NCI-H146 (cell line): ENCODE measurements at regions not wholly inside any gene's neighbourhood (a gene's known extent, or its start where the extent isn't known, plus 50 kb on each side); places are given as distances from the start of the nearest gene placed in this dataset.

Source experiments
- DNase-seq: peaks from one replicate; lab custom pipeline; 2025; lab: John Stamatoyannopoulos, UW

DNA sequence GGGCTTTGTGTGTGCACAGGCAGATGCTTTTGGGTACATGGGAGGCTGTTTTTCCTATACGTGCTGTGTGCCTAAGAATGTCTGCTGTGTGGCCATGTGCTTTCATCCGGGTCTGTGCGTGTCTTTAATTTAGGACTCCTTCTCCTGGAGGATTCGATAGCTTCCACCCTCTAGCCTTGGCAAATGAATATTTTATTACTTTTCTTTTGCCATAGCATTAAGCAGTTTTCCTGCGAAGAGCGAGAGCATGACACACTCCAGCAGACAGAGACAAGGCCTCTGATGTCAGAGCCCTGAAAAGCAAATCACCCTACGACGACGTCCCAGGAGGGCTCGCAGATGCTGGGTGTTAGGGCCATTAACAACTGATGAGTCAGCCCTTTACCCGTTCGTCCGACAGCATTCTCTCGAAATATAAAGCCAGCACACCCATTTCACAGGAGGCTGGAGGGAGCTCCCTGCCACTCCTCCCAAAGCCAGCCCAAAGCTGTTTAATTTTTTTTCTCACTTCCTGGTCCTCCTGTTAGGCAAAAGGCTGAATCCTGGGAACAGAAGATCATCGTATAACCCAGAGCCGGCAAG is 311.3 kb upstream of the ZMIZ1 start:
- DNase-seq, result no peak

DNA sequence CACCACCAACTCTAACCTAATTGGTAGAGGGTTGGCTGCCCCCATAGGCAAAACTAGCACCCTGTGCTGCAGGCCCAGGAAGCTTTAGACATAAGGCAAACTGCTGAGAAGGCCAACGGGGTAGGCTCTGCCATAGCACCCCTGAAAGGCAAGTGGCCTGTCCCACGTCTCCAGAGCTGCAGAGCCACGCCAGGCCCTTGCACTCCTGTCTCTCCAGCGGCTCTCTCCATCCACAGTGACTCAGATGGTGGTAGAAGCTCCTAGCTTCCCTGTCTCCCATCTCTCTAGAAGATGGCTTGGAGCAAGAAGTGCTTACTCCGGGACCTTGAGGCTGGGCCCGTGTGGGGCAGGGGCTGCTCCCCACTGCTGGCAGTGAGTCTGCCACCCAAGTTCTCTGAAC is 310.6 kb upstream of the ZMIZ1 start:
- no peak for DNase-seq

DNA sequence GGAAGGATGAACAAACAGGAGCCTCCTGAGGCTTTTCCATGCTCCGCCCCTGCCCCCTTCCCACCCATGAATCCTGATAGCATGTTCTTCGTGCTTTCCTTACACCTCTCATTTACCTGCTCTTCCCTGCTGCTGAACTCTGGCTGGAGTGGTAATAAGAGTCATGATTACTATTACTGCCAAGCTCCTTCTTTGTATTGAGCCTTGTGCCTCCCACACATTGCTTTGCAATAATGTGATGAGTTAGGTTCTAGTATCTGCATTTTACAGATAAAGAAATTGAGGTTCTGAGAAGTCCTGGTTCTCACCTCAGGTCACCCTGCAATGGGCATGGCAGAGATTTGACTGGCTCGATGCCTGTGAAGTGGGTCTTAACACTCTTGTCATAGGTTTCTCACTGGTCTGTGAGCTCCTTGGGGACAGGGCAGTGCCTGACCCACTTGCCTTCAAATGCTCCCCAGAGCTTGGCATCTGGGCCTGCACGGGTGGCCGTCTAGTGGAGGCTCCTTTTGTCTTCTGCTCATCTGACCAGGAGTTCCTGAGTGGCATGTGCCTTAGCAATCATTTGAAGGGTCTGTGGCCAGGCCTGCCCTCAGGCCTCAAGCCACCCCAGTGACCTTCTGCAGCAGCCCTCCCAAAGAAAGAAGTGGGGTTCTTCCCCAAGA is 309.2 kb upstream of the ZMIZ1 start:
- DNase-seq, result no peak

DNA sequence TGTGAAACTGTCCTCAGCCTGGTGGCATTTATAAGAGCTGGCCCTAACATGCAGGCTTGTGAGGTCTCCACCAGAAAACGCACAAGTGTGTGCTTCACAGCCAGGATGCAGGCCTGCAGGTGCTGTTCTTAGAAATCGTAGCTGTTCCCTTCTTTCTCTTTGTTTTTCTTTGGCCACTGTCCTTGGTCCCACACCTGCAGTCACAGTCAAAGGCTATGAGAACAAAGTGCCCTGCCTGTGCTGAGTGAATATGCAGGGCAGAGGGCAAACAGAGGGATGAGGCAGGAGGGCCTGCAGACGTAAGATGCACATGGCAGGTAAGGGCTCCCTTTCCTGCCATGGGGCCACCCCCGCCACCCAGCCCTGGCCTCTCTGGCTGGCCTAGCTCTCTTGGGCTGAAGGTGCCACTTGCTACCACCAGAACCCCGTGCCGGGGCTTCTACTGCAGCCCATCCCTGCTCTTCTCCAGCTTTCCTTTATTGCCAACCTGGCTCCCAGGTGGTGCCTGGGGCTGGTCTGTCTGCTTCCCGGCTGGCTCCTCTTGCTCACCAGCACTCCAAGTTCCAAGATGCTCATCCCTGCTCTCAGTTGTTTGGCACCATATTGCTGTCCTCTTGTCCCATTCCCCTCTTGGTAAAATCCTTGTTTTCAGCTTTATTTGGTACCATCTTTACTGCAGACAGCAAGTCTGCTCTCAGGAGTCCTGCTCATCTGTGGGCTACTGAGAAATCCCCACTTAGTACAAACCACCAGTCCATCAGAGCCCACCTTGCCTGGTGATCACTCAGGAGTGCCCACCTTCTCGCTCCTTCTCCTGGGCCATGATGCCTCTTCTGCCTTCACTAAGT is 308.1 kb upstream of the ZMIZ1 start:
- no peak for DNase-seq

DNA sequence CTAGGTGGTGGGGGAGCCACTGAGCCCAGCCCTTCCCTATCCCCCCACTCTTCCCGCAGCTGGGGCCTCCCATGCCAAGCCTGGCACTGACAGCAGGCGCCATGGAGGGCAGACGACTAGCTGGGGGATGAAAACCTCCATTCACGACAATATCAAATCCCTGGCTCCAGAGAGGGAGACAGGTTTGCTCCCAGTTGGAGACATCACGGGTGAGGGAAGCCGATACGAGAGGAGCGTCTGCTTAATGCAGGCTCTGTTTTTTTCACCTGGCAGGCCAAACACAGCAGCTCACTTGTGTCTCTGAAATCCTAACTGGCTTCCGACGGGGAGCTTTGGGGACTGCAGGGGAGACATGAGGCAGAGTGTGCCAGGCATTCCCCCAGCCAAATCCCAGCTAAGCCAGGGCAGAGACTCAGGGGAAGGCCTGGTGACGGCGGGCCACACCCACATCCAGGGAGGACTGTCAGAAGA is 307.4 kb upstream of the ZMIZ1 start:
- no peak for DNase-seq

DNA sequence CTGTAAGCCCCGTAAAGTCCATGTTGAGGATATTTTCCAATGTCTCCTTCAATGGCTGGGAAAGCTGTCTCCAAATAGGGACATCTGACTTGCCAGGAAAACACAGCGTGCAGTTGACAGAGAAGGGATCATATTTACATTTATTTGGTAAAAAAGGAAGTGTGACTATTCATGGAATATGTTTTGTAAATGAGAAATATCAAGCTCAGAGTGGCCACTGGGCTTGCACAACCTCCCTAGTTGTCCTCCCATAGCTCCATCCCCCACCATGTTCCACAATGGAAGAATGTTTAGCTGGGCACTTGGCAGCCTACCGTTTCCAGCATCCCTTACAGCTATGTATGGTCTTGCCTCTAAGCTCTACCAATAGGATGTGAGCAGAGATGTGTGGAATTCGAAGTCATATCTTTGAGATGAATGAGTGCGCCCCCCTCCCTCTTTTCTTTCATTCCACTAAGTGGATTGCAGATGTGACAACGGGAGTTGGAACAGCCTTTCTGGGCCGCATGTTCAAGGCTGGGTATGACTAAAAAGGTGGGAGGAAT is 306.6 kb upstream of the ZMIZ1 start:
- DNase-seq, result no peak

DNA sequence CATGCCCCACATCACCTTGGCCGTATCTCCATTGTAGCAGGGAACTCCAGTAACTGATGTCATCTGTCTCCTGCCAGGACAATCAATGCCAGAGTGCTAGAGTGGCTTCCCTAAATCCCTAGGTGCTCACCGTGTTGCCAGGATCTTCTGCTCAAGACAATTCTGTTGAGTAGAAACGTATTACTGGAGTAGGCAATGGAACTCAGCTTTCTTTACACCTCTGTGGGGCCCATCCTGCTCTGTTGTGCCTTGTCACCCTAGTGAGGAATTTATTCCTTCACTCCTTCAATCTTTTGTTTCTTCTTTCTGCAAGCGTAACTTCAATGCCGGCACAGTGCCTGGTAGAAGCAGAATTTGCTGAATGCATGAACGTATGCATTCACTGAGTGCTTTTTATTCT is 305.5 kb upstream of the ZMIZ1 start:
- DNase-seq, result no peak

DNA sequence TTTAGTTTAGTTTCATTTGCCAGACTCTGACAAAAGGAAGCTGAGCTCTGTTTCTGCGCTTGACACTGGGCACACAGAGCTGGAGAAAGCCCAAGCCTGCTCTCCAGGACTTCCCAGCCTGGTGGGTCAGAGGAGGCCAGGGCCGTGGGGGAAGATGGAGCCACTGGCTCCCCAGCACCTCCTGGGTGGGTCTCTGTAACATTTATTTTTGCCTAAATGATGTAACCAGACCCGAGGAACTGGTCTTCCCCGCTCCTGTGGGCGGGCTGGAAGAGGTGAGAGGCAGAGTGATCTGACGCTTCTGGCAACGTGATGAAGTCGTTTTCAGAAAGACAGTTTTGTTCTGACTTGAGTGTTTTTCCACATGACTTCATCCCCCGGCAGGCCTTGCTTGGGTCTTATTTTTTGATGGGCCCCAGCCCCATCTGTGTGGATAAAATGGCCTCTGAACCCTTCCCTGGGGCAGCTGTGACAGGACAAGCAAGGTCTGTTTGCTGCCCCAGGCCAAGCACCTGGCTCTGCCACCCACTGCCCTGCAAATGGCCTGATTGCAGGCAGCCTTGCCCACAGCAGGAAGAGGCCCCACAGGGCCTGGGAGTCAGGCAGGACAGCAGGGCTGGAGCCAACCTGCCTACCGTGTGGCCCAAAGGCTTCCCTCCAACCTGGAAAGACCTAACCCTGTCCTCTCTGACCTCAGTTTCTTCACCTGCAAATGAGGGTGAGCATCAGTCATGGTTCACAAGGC is 304.9 kb upstream of the ZMIZ1 start:
- DNase-seq, result peak; percentile 65

DNA sequence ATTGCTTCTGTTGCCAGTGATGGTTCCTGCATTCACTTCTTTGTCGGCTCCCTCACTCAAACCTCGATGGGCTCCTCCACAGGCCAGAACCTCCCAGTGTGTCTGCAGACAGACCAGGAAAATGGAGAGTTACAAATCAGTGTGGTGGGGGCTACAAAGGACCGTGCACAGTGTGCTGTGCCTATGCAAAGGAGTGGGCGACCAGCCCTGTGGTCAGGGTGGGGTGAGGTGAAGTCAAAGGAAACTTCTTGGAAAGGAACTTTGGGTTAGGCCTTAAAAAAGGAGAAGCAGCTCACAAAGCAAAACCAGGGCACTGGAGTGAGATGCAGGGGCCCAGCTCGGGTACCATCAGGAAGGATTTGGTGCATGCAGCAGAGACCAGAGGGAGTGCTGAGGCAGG is 304.3 kb upstream of the ZMIZ1 start:
- no peak for DNase-seq

DNA sequence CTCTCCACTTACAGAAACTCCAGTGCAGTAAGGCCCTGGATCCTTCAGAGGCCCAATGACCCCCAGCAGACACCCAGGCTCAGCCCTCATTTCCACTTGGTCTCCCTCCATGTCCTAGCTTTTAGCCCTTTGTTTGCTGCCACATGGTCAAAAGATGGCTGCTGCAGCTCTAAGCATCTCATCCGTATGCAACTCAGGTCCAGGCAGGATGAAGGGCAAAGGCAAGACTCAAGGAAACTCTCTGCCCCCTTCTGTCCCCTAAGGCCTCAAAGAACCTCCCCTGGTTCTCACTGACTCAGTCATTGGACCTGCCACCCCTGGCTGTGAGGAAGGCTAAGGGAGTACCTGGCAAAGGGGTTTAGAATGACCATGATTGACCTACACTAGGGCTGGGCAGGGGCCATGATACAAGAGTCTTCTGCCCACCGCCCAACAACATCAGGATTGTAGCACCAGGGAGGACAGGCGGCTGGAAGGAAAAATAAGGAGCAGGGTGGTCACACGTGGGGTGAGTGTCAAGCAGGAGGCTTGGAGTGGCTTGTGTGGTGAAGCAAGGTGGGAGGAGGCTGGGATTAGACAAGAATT is 303.8 kb upstream of the ZMIZ1 start:
- no peak for DNase-seq

DNA sequence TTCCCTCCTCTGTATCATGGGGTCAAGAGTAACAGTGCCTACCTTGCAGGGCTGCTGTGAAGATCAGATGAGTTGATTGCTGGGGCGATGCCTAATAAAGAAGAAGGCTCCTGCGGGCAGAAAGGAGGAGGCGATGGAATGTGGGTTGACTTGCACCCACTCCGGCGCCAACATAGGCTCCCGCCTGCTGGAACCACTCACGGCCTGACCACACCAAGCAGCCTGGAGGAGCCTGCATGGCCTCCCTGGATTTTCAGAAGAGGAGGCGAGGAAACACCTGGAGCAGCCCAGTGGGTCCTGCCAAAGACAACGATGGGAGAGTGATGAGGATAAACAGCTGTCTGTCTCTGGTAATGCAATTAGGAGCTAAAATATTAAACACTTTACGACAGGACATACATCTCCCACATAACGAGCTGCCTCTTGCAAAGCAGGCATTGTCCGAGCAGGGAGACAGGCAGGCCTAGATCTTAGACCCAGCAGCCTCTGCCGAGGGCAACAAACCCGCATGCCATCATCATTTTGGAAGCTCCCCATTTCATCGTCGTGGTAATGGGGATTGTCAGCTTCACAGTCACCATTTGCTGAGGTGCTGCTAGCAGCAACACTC is 302.9 kb upstream of the ZMIZ1 start:
- DNase-seq, result no peak

DNA sequence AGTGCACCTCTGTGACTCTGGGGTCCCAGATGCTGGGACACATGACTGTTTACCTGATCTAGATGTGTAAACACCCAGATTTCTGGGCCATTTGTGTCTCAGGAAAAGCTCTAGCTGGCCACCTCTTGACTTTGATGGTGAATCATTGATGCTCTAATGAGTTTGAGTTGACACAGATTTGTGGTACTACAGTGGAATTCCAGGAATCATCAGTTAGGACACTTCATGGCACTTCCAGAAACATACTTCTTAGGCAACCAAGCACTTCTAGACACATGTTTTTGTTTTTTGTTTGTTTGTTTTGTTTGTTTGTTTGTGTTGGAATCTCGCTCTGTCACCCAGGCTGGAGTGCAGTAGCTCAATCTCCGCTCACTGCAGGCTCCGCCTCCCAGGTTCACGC is 302.2 kb upstream of the ZMIZ1 start:
- DNase-seq, result no peak

DNA sequence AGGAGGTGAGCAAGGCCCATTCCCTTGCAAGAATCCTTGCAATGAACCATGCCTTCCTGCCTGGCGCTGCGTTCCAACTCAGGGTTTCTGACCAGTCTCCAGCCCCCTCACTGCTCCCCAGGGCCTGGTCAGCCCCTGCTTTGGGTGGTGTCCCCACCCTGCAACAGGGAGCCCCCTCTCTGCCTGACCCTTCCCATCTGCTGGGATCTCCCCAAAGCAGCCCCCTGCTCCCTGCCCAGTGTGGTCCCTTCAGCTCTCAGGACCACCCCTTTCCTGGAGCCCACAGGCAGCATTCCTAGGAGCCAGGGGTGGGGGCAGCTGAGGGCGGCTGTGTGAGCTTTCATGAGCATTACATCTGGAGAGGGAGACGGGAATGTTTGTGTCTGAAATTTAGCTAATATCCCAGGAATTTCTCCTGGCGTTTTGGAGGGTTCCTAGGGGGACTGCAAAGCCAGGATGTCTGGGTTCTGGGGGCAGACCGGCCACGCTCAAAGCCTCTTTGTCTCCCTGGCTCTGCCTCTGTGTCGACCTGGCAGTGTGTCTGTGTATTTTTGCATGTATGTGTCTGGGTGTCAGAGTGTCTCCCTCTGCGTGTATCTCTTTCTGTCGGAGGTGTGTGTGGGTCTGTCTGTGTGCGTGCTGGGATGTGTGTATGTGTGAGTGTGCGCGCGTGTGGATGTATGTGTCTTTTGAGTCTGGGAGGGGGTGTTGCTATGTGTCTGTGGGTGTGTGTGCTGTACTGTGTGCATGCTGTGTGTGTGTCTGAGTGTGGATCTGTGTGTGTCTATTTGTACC is 300.5 kb upstream of the ZMIZ1 start:
- no peak for DNase-seq

DNA sequence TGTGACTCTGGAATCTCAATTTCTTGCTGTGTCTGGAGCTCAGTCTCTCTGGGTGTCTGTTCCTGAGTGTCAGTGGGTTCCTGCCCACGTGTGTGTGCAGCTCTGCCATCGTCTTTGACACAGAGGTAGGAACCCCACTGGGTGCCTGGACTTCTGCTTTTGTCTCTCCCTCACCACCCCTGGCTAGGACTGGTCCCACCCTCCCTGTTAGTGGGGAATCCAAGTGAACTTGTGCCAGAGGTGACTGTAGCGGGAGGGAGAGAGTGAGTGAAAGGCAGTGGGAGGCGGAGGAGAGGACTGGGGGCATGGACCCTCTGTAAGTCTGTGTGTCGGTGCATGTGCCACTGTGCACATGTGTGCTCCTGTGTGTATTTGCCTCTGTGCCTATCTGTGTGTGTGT is 299.9 kb upstream of the ZMIZ1 start:
- no peak for DNase-seq

DNA sequence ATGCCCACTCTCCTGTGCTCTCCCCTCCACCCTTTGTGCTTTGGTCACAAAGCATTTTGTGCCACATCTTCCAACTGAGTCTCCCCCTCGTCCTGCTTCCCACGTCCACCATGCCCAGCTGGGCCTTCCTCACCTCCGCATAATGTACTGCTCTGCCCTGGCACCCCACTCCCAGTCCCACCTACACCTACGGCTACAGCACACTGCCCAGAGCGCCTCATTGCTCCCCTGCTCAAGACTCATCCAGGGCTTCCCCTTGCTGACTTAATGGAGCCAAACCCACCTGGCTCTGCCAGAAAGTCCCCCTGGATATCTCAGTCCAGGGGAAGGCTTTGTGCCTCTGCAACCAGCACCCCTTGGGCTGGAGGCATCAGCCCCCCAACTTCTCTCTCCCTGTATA is 299.2 kb upstream of the ZMIZ1 start:
- no peak for DNase-seq

DNA sequence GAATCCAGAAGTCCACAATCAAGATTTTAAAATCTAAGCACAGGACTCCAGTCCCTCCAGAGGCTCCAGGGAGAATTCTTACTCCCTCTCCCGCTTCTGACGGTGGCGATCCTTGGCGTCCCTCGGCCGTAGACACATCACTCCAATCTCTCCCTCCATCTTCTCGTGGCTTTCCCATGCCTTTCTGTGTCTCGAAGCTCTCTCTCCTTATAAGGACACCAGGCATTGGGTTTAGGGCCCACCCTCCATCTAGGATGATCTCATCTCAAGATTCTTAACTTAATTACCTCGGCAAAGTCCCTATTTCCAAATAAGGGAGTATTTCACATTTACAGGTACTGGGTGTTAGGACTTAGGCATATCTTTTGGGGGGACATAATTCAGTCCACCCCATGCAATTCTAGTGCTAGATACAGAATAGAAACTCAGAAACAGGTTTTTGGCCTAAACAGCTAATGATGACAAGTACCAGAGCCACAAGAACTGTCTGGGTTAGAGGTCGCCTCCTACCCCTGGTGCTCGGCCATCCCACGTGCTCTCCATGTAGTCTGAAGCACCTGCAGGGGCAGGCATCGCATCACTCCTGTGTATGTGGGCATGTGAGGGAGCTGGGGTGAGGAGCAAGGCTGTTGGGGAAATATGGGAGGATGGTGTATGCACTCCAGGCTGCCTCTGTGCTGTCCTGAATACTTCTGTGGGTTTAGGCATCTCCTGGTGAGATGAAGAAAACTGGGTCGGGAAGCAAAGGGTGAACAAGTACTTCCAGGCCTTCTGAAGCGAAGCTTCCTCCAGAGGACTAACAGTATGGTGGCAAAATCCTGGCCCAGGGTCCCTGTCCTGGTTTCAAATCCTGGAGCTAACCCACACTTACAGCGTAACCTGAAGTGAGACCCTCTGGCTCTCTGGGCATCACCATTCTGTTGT is 298.3 kb upstream of the ZMIZ1 start:
- DNase-seq, result no peak

DNA sequence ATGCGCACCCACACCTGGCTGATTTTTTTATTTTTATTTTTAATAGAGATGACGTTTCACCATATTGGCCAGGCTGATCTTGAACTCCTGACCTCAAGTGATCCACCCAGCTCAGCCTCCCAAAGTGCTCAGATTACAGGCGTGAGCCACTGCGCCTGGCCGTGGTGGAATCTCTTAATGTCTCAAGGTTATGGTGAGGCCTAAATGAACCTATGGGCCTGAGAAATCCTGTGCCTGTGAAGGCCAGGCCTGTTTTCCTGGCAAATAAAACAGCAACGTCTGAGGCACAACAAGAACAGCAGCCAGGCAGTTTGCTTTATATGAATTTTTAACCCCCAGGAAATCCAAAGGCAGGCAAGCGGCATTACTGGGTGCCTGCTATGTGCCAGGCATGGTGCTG is 297.5 kb upstream of the ZMIZ1 start:
- no peak for DNase-seq

DNA sequence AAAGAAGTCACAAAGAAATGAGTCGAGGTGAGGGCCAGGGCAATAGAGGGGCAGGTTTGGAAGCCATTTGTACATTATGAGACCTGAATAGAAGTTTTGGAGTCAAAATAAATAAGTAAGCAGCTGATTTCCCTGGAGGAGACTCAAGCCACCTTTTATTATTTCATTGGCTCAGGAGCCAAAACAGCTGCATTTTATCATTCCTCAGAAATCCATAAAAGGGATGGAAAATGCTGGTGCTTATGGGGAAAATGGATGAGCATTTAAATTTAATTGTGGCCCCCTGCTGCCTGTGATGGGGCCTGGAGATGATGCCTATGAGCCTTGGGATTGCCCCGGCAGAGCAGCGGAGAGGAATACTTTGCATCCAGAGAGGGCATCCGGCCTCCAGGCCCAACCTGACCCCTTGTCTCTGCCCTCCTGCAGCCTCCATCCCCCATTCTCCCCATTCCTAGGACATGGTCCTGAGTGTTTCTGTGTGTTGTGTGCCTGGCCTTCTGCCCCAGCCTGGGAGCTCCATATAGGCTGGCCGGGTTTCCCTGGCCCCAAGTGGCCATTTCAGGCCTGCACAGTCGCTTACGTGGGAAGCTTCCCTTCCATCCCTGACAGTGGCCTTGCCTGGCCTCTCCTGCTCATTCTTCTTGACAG is 296.8 kb upstream of the ZMIZ1 start:
- peak; percentile 26 for DNase-seq

DNA sequence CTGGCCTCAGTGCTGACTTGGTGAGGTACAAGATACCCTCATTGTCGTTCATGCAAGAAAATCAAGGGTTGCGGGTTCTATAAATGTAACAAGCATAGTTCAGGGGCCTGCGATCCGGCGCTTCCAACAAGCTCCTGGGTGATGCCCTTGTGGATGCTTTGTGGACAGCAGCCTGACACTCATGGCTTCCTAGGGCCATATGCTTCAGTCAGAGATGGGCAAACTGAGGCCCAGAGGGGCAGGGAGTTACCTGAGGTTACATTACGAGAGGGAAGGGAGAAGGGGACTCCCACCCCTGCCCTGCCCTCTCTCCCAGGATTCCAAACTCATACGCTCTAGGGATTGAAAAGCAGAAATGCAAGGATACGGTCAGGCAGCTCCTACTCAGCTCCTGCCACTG is 296.3 kb upstream of the ZMIZ1 start:
- DNase-seq, result no peak
